Body of pancreas (tissue), 4 donors: ENCODE measurements at regions not wholly inside any gene's neighbourhood (a gene's known extent, or its start where the extent isn't known, plus 50 kb on each side); places are given as distances from the start of the nearest gene placed in this dataset.

ENCODE experiments used
- ATAC-seq: fragments of 150-250 bp; one replicate; pipeline ENCODE4 v1.9.1; 2016
- DNase-seq, 4 donors: peaks; one replicate each; pipeline ENCODE4 v3.0.0-alpha.2; 2019
- H3K27ac ChIP-seq, 4 donors: fragments of 200-600 bp; sonication (generic); 1 replicate in 3 of 4; 2 replicates in 1 of 4; pipeline versions ENCODE4 v1.5.1 to v1.6.1; 2016 to 2019; ENCODE audit warnings: mild to moderate bottlenecking in 1 of 4, mixed read lengths in 1 of 4, moderate library complexity in 1 of 4
- H3K27me3 ChIP-seq, 2 donors: fragments of 200-600 bp; sonication (generic); one replicate each; pipeline ENCODE4 v1.6.0; 2016; ENCODE audit warnings: mild to moderate bottlenecking in 1 of 2
- H3K36me3 ChIP-seq, 2 donors: fragments of 200-600 bp; sonication (generic); replicated peaks in 1 of 2; 2 replicates each; pipeline ENCODE4 v1.5.1; 2016; ENCODE audit warnings: low read depth in 2 of 2; ENCODE audit not compliant: insufficient read depth in 1 of 2
- H3K4me1 ChIP-seq: fragments of 200-600 bp; sonication (generic); one replicate; pipeline ENCODE4 v1.6.0; 2016
- H3K4me3 ChIP-seq, 2 donors: fragments of 200-600 bp; sonication (generic); 1 replicate in 1 of 2; 2 replicates in 1 of 2; pipeline ENCODE4 v1.5.1; 2016 to 2019
- H3K9me3 ChIP-seq, 3 donors: fragments of 200-600 bp; sonication (generic); 1 replicate in 2 of 3; 2 replicates in 1 of 3; pipeline ENCODE4 v1.5.1; 2016
- CTCF ChIP-seq, 7 experiments: fragments of 450-650 bp in 4 of 7; fragments of 200-600 bp in 3 of 7; sonication (generic) in 3 of 7; IDR thresholded peaks; one replicate each; pipeline ENCODE4 v1.5.1; 2016 to 2019; ENCODE audit warnings: antibody characterized with exemption in 7 of 7
- POLR2A ChIP-seq, 3 donors: fragments of 450-650 bp; IDR thresholded peaks; one replicate each; pipeline ENCODE4 v1.6.1; 2016; ENCODE audit warnings: antibody characterized with exemption in 3 of 3, mild to moderate bottlenecking in 2 of 3
- WGBS, 2 donors: methylation state at CpG; one replicate each; pipeline ENCODE4 v1.1.5; 2017; 5-methylcytosine and 5-hydroxymethylcytosine counted together
- intact Hi-C: fragments of 100-400 bp; cut with DNase I; formaldehyde crosslinking; loops from one replicate; pipeline ENCODE4 v1.15.1; 2023

GRCh38 chr22:48563118-48563965 is 1264.3 kb downstream of the BRD1 start:
- 64 to 72% methylated on average over 21 to 27 of the region's 30 CpGs for WGBS, 2 donors
- ATAC-seq (no peak), DNase-seq (no peak)
- Histone ChIP-seq H3K36me3 (no peaks in the 10 kb centered on the region), H3K27me3 (no peaks in the 10 kb centered on the region), H3K27ac (no peak overlapping the region), H3K4me1 (no peaks in the 10 kb centered on the region), H3K9me3 (no peaks in the 10 kb centered on the region), H3K4me3 (no peak overlapping the region)
- TF ChIP-seq CTCF (IDR thresholded peaks at IDR 0.05) (no peak), POLR2A (IDR thresholded peaks at IDR 0.05) (no peak)
- intact Hi-C loops = no loop called here

GRCh38 chr22:48561676-48562075 is 1266.0 kb downstream of the BRD1 start:
- Histone ChIP-seq H3K4me1 (no peaks in the 10 kb centered on the region), H3K4me3 (no peak overlapping the region), H3K27me3 (no peaks in the 10 kb centered on the region), H3K9me3 (no peaks in the 10 kb centered on the region), H3K36me3 (no peaks in the 10 kb centered on the region), H3K27ac (no peak overlapping the region)
- intact Hi-C loops = no loop called here
- DNase-seq (no peak), ATAC-seq (no peak)
- 54 to 62% methylated on average over 4 to 16 of the region's 16 CpGs for WGBS, 2 donors
- TF ChIP-seq CTCF (IDR thresholded peaks at IDR 0.05) (no peak), POLR2A (IDR thresholded peaks at IDR 0.05) (no peak)

GRCh38 chr22:48560836-48561235 is 1266.8 kb downstream of the BRD1 start:
- Histone ChIP-seq H3K4me3 (no peak overlapping the region), H3K36me3 (no peaks in the 10 kb centered on the region), H3K9me3 (no peaks in the 10 kb centered on the region), H3K27ac (no peak overlapping the region), H3K4me1 (no peaks in the 10 kb centered on the region), H3K27me3 (no peaks in the 10 kb centered on the region)
- 38 to 60% methylated on average over 2 to 5 of the region's 5 CpGs for WGBS, 2 donors
- intact Hi-C loops = no loop called here
- DNase-seq (no peak), ATAC-seq (no peak)
- TF ChIP-seq CTCF (IDR thresholded peaks at IDR 0.05) (no peak), POLR2A (IDR thresholded peaks at IDR 0.05) (no peak)

- no peak overlapping the region for H3K27ac ChIP-seq
- no peaks in the 10 kb centered on the region for H3K9me3 ChIP-seq
- no peak overlapping the region for H3K4me3 ChIP-seq
- H3K4me1 ChIP-seq = no peaks in the 10 kb centered on the region
- intact Hi-C loops = no loop called here
- no peaks in the 10 kb centered on the region for H3K36me3 ChIP-seq
- no peak for ATAC-seq
- WGBS, 2 donors = 56 to 79% methylated on average over 8 to 9 of the region's 9 CpGs
- H3K27me3 ChIP-seq = no peaks in the 10 kb centered on the region
- no peak for TF ChIP-seq CTCF (IDR thresholded peaks at IDR 0.05)
- no peak for TF ChIP-seq POLR2A (IDR thresholded peaks at IDR 0.05)
- DNase-seq = no peak
Observed at GRCh38 chr22:48560389-48560751, 1267.3 kb downstream of the BRD1 start.
